COLO668 (cell line): ENCODE measurements at regions not wholly inside any gene's neighbourhood (a gene's known extent, or its start where the extent isn't known, plus 50 kb on each side); places are given as distances from the start of the nearest gene placed in this dataset.
"Not testable (repeated sequence)": the region's sequence is repeated elsewhere in the genome, so short reads cannot be mapped to it uniquely, and the experiment has no call there.

ENCODE experiments used
- DNase-seq: peaks from one replicate; lab custom pipeline; 2025; ENCODE audit not compliant: unreplicated experiment; lab: John Stamatoyannopoulos, UW

DNA sequence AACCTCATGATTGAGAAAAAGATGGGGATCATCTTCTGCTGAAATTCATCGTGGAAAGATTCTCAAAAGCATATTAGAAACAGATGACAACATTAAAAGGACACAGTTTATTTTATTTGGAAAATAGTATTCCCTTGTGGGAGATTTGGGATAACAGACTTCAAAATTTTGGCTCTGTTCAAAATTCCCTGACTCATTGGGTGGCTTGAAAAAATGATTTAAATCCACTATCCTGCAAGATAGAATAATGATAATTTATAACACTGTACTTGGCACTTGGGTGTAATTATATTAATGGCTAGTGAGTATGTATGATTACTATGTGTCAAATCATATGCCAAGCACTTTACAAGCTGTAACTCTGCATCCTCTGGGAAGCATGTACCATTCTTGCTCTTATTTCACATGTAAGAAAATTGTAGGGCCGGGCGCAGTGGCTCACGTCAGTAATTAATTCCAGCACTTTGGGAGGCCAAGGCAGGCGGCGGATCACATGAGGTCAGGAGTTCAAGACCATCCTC is 128.8 kb downstream of the LMNTD1 start:
- DNase-seq, result no peak

DNA sequence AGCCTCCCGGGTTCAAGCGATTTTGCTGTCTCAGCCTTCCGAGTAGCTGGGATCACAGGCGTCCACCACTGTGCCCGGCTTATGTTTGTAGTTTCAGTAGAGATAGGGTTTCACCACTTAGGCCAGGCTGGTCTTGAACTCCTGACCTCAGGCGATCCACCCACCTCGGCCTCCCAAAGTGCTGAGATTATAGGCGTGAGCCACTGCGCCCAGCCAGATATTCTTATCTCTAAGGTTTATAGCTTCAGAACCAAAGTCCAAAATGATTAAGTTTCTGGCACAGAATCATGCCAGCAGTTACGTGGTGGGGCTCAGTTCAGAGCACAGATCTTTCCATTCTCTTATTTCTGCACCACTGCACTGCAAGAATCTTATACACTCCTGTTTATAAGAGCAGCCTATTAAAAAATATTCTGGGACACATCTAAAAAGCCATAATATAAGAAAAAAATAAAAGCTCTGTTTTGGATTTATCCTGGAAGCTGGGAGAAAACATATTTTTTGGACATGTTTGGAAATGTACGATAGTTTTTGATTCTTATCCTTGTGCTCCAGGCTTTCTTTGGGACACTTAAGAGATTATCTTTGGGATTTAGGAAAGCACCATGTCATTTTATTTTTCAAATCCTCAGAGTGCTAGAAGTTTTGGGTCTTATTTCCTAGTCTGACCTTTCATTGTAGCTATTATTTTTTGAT is 129.6 kb downstream of the LMNTD1 start:
- DNase-seq, result no peak

DNA sequence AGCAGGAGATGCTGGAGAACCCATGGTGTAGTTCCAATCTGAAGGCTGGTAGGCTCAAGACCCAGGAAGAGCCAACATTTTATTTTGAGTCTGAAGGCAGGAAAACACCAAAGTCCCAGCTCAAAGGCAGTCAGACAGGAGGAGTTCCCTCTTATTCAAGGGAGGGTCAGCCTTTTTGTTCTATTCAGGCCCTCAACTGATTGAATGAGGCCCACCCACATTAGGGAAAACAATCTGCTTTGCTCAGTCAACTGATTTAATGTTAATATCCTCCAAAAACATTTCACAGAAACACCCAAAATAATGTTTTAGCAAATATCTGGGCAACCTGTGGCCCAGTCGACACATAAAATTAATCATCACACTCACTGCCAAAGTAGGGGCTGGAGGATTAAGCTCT is 130.8 kb downstream of the LMNTD1 start:
- no peak for DNase-seq

DNA sequence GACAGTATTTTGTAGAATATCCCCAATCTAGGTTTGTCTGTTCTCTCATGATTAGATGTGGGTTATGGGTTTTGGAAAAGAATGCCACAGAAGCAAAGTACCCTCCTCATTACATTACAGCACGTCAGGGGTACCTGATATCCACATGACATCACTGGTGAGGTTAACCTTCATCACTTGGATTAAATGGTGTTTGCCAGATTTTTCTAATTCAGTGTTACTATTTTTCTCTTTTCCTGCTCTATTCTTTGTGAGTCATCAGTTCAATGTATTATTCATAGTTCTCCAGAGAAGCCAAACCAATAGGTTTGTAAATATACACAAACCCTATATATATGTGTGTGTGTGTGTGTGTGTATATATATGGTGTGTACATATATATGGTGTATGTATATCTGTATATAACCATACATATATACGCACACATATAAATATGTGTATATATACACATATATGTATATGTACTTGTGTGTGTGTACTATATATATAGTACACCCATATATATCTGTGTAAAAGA is 131.4 kb downstream of the LMNTD1 start:
- DNase-seq, result no peak

DNA sequence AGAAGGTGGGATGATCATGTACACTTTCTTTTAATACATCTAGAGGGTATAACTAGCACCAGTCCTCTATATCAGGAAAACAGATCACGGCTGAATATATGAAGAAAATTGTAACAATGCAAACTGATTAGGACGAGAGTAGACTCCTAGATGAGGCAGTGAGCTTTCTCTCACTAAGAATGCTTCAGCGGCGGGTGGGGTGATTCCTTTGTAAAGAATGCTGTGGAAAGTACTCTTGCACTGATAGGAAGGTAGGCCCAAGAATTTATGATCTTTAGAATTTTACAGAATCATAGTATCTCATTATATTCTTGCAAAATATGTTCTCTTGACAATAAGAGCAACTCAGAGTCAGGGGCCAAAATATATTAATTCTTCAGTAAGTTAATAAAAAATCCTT is 133.0 kb downstream of the LMNTD1 start:
- DNase-seq, result no peak

DNA sequence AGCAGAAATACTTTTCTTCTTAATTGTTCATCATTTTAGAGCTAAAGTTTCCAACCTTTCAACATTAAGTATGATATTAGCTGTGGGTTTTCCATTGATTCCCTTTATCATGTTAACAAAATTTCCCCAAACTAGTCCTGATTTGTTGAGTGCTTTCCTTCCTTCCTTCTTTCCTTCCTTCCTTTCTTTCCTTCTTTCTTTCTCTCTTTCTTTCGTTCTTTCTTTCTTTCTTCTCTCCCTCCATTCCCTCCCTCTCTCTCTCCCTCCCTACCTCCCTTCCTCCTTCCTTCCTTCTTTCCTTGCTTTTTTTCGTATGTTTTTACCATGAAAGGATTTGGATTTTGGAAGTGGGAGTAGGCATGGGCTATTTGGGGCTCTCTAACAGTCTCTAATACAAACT is 133.5 kb downstream of the LMNTD1 start:
- no peak for DNase-seq

DNA sequence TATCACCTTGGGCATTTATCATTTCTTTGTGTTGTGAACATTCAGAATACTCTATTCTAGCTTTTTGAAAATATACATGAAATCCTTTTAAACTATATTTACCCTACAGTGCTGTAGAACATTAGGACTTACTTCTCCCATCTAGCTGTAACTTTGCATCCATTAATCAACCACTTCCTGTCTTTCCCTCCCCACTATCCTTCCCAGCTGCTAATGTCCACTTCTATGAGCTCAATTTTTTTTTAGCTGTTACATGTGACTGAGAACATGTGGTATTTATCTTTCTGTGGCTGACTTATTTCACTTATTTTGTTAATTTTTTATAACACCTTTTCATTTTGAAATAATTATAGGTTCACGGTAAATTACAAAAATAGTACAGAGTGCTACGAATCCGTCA is 136.0 kb downstream of the LMNTD1 start:
- no peak for DNase-seq

DNA sequence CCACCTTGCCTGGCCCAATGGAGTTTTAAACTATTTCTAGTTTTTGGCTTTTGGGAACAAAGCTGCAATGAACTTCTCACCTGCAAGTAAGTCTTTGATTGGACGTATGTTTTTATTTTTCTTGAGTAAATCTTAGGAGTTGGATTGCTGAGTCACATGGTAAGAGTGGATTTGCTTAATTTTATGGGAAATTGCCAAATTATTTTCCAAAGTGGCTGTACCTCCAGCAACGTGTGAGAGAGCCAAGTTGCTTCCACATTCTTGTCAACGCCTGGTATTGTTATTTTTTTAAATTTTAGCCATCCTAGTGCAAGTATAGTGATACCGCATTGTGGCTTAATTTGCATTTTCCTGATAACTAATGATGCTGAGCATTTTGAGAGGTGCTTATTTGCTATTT is 136.6 kb downstream of the LMNTD1 start:
- DNase-seq, result no peak

DNA sequence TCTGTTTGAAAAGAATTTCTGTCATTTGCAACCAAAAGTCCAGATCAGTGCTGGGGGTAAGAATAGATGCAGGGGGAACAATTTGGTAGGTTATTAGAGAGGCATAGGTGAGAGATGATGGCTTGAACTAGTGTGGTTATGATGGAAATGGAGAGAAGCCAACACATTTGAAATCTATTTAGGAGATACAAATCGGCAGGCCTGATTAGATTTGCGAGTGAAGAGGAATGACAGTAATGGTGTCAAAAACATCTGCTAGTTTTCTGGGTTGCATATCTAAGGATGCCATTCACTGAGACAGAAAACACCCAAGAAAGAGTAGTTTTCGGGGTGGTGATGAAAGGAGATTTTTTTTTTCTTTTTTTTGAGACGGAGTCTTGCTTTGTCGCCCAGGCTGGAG is 138.1 kb downstream of the LMNTD1 start:
- DNase-seq, result no peak

DNA sequence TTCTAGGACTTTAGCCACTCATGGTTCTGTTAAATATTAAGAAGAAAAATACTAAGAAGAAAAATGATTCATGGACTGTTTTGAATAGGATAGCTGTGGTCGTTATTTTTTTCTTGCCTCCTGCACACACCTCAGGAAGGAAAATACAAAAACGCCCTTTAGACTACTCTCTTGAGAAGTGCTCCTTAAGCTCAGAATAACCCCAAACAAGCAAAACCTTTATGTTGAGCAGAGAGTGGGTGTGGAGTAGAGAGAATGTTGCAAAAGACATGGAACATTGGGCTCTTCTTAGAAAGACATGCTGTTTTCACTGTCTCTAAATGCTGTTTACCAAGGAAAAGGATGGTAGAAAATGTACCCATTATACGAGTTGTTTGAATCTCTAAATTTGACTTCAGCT is 140.3 kb downstream of the LMNTD1 start:
- DNase-seq, result no peak

DNA sequence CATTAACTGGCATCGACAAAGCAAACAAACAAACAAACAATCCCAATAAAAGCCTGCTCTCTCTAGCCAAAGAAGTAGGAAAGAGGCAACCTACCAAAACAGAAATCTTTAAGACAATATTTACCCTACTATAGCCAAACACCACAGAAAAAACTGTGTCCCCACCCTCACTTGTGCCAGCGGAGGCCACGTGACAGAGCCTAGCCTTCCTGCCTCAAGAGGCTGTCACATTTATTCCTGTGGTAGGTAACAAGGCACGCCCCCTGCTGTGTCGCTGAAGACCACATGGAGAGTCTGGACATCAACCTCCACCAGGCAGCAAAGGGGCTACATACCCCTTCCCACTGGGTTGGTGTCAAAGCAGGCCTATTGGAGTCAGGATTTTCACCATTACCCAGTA is 148.1 kb downstream of the LMNTD1 start:
- DNase-seq, result no peak

DNA sequence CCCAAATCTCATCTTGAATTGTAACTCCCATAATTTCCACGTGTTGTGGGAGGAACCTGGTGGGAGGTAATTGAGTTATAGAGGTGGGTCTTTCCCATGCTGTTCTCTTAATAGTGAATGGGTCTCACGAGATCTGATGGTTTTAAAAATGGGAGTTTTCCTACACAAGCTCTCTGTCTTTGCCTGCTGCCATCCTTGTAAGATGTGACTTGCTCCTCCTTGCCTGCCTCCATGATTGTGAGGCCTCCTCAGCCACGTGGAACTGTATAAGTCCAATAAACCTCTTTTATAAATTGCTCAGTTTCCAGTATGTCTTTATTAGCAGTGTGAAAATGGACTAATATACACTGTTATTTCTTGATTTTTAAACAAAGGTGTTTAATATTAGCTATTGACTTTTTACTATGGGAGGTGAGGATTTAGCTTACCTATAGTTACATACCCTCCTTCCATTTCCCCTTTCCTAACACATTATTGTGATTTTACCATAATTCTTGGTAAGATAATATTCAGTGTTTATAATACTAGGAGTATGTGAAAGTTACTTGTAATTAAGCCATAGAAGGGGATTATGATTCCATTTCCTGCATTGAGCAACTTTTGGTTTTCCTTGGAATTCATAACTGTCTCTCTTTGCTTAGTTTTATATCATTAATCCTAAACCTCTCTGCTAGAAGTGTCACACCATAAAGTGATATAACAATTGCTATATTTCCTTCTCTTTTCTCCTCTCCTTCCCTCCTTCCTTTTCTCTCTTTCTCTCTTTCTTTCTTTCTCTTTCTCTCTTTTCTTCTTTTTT is 151.0 kb upstream of the KRAS start:
- DNase-seq, result no peak

DNA sequence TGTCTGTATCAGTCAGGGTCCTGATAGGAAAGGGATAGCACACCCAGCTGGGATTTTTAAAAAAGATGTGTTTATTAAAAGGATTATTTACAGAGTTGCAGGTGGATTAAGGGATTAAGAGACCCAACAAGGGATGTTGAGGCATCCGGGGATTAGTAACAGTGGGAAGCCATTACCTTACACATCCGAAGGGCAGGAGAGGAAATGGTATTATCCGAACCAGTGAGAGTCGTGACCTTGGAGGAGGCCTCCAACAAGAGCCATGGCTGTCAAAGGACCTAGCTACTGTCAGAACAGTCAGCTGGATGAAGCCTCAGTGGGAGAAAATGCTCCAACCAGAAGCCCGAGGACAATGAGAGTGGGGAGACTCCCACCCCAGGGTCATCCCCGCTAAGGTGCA is 146.3 kb upstream of the KRAS start:
- no peak for DNase-seq

DNA sequence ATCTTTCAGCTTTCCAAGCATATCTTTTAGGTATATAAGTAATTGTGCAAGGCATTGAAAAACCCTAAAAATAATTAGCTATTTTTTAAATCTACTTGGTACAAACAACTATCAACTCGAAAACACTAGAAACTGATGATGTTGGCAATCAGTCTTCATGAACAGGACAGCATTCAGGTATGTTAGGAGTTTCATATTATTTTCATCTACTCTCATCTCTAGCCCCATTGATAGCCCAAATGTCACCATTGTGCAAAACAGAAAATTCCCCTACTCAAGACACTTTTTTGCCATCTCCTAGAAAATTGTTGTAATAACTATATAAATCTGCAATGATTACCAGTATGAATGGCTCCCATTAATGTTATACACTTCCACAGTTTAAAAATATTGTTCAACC is 144.5 kb upstream of the KRAS start:
- no peak for DNase-seq

DNA sequence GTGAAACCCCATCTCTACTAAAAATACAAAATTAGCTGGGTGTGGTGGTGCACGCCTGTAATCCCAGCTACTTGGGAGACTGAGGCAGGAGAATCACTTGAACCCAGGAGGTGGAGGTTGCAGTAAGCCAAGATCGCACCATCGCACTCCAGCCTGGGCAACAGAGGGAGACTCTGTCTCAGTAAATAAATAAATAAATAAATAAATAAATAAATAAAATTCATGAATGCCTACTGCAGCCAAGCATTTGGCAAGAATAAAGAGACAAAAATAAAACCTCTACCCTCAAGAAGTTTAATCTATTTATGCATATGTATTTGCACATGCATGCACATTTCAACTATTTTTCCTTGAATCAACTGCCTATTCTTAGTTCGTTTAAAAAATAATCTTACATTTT is 144.0 kb upstream of the KRAS start:
- DNase-seq, result not testable (repeated sequence)

DNA sequence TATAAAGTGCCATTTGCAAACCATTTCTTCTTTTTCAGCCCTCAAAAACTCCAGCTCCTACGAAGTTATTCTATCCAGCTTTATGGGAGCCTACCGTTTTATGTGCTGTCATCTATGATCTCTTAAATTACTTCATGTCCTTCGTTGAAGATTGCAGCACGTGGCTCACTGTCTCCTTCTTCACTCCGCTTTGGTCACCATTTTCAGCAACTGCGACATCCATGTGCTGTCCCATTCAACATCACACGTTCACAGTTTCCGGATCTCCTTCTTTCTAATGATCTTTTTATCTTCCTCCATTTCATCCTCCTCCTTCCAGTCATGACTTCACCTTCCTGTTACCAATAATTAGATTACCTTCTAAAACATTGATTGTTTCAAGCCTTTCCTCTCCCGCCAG is 143.3 kb upstream of the KRAS start:
- no peak for DNase-seq

DNA sequence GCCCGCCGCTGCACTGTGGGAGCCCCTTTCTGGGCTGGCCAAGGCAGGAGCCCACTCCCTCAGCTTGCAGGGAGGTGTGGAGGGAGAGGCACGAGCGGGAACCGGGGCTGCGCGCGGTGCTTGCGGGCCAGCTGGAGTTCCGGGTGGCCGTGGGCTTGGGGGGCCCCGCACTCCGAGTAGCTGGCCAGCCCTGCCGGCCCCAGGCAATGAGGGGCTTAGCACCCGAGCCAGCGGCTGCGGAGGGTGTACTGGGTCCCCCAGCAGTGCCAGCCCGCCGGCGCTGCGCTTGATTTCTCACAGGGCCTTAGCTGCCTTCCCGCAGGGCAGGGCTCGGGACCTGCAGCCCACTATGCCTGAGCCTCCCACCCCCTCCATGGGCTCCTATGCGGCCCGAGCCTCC is 140.6 kb upstream of the KRAS start:
- DNase-seq, result not testable (repeated sequence)

DNA sequence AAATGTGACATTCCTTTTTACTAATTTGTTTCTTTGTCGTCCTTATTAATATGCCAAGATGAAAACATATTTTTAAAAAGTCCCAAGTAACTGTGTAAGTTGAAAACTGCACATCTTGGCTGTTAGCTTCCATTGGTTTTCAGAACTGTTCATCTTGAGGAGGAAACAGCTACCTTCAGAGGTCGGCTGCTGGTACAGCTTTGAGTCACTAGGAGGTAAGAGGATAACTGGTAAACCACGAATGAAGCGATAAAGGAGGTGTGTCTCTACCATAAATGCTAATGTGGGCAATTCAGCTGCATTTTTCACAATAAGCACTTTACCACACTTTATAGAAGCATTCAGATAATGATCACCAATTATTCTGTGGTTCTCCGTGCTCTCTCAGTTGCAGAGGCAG is 137.5 kb upstream of the KRAS start:
- no peak for DNase-seq

DNA sequence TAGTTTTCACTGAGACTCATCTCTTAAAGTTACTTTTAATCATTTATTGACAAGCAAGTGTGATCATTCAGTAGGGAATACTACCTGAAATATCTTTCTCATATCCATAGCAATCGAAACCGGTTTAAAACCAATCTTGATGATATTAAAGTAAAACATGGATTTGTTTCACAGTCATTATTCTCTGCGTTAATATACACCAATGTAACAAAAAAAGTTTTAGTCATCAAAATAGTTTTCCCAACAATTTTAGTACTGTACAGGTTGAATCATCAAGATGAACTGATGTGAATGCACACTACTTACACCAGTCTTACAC is 137.0 kb upstream of the KRAS start:
- DNase-seq, result no peak

DNA sequence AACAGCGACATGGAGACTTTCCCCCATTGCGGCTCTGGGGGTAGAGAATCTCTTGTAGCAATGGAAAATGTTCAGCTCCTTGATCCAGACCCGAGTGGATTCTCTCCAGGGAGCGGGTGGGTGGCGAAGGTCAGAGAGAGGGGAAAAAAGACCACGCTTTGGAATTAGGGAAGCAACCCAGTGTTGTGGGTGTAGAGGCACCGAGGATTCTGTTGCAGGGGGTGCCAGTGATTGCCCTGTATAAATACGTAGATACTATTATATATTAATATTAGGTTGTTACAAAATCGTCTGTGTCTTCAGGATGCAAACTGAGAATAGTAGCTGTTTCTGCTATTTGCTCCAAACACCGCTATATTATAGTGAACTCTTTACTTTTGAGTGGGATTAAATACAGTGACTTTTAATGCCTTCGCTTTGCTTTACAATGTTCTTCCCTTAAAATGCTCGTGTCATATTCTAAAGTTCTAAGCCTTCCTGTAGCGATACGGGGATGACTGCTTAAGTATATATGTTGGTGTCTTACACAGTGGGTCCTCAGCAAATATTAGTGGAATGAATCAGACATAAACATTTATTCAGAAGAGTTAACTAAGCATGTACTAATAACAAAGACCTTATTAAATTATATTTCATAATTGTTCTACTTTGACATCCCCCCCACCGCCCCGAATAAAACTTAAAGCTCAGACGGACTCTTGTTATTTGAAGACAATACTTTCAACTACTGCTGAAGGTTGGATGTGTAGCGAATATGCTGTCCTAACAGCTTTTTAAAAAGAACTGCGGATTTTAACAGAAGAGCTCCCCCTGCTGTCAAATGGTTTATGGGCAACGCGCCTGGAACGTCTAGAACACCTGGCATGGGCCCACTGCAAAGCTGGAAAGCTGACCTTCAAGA is 136.4 kb upstream of the KRAS start:
- peak; percentile 66 for DNase-seq

DNA sequence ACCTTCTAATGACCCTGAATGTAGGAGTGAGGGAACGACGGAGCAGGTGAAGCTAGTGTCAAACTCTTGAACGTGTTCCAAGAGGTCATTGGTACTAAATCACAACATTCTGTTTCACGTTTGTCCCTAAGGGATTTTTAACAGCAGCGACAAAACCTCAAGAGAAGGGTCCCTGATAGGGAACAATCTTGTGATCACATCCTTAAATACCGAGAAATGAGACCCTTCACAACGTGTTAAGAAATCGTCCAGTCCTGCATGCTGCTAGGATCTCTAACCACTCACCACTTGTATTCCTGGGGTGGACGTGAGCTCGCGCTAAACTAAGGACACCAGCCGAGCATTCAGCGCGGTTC is 134.1 kb upstream of the KRAS start:
- no peak for DNase-seq
